ENCODE measurements at regions not wholly inside any gene's neighbourhood (a gene's known extent, or its start where the extent isn't known, plus 50 kb on each side); places are given as distances from the start of the nearest gene placed in this dataset.

GRCh38 chr17:52477824-52478699 is 319.5 kb upstream of the CA10 start:
- DNase-seq = no peak
- TF ChIP-seq CTCF (IDR thresholded peaks at IDR 0.05; ENCODE audit: low read depth, low read length, missing control alignments) = no peak
- Histone ChIP-seq H3K4me3 (ENCODE audit: low read depth, low read length) (no peak overlapping the region), H3K27me3 (replicated peaks) (no peaks in the 10 kb centered on the region), H3K36me3 (replicated peaks) (no peaks in the 10 kb centered on the region), H3K27ac (no peak overlapping the region)
- in situ Hi-C loops (cut with HindIII; ENCODE audit: low pct_ligation_motif_present, low sequenced_read_pairs) = no loop called here

GRCh38 chr17:52476638-52477313 is 318.3 kb upstream of the CA10 start:
- TF ChIP-seq CTCF (IDR thresholded peaks at IDR 0.05; ENCODE audit: low read depth, low read length, missing control alignments) = no peak
- H3K36me3 ChIP-seq (replicated peaks) = no peaks in the 10 kb centered on the region
- no peak overlapping the region for H3K27ac ChIP-seq
- in situ Hi-C loops (cut with HindIII; ENCODE audit: low pct_ligation_motif_present, low sequenced_read_pairs) = no loop called here
- no peak for DNase-seq
- no peak overlapping the region for H3K4me3 ChIP-seq (ENCODE audit: low read depth, low read length)
- H3K27me3 ChIP-seq (replicated peaks) = no peaks in the 10 kb centered on the region

GRCh38 chr17:52470553-52470952 is 312.0 kb upstream of the CA10 start:
- Histone ChIP-seq H3K27me3 (replicated peaks) (no peaks in the 10 kb centered on the region), H3K36me3 (replicated peaks) (no peaks in the 10 kb centered on the region), H3K4me3 (ENCODE audit: low read depth, low read length) (no peak overlapping the region), H3K27ac (no peak overlapping the region)
- in situ Hi-C loops (cut with HindIII; ENCODE audit: low pct_ligation_motif_present, low sequenced_read_pairs) = no loop called here
- TF ChIP-seq CTCF (IDR thresholded peaks at IDR 0.05; ENCODE audit: low read depth, low read length, missing control alignments) = no peak
- no peak for DNase-seq

- DNase-seq = no peak
- TF ChIP-seq CTCF (IDR thresholded peaks at IDR 0.05; ENCODE audit: low read depth, low read length, missing control alignments) = no peak
- in situ Hi-C loops (cut with HindIII; ENCODE audit: low pct_ligation_motif_present, low sequenced_read_pairs) = no loop called here
- H3K4me3 ChIP-seq (ENCODE audit: low read depth, low read length) = no peak overlapping the region
- no peaks in the 10 kb centered on the region for H3K27me3 ChIP-seq (replicated peaks)
- H3K27ac ChIP-seq = no peak overlapping the region
- no peaks in the 10 kb centered on the region for H3K36me3 ChIP-seq (replicated peaks)
Observed at GRCh38 chr17:52465407-52465806, 306.9 kb upstream of the CA10 start.

- Histone ChIP-seq H3K4me3 (ENCODE audit: low read depth, low read length) (no peak overlapping the region), H3K27ac (no peak overlapping the region), H3K36me3 (replicated peaks) (no peaks in the 10 kb centered on the region), H3K27me3 (replicated peaks) (no peaks in the 10 kb centered on the region)
- in situ Hi-C loops (cut with HindIII; ENCODE audit: low pct_ligation_motif_present, low sequenced_read_pairs) = no loop called here
- DNase-seq = no peak
- TF ChIP-seq CTCF (IDR thresholded peaks at IDR 0.05; ENCODE audit: low read depth, low read length, missing control alignments) = no peak
Observed at GRCh38 chr17:52451294-52451861, 292.9 kb upstream of the CA10 start.
